ENCODE measurements at regions not wholly inside any gene's neighbourhood (a gene's known extent, or its start where the extent isn't known, plus 50 kb on each side); places are given as distances from the start of the nearest gene placed in this dataset.

DNA sequence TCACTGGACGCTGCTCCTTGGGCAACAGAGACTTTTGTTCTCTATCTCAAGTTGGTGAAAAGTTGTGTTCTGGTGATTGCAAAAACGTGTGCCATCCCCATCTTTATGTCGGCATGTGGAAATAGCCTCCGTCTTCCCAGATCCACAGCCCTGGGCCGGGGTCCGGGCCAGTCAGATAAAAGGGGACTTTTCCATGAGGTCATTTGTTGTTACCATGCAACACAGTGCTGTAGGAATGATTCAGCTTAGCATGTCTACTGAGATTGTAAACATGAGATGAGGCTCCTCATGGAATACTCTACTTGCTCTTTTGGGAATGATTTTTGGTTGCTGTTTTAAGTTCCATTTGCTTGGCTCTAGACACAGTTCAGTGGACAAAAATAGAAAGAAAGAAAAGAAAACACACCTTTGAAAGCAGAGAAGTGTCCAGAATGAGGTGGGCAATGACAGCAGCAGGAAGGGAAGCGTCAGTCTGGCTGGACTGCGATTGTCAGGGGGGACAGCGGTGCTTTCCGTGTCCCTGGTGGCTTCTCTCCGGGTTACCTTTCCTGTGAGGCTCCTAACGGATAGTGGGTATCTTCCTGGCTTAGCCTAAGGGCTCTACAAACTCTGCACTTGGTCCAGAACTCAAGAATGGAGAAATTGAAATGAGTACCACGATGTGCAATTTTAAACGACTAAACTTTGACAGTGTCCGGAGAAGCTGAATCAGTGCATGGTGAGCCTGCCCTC is 91.6 kb downstream of the TEX29 start:
- Histone ChIP-seq H3K36me3 (replicated peaks in 1 of 2; ENCODE audit: insufficient read depth in 1 of 2, low read depth in 2 of 2) (no peaks in the 10 kb centered on the region), H3K4me1 (no peaks in the 10 kb centered on the region), H3K4me3 (no peak overlapping the region), H3K9me3 (no peaks in the 10 kb centered on the region), H3K27me3 (peaks cover 0 to 12% of the 10 kb centered on the region in 2 donors), H3K27ac (no peak overlapping the region)
- TF ChIP-seq, protein P1, sequence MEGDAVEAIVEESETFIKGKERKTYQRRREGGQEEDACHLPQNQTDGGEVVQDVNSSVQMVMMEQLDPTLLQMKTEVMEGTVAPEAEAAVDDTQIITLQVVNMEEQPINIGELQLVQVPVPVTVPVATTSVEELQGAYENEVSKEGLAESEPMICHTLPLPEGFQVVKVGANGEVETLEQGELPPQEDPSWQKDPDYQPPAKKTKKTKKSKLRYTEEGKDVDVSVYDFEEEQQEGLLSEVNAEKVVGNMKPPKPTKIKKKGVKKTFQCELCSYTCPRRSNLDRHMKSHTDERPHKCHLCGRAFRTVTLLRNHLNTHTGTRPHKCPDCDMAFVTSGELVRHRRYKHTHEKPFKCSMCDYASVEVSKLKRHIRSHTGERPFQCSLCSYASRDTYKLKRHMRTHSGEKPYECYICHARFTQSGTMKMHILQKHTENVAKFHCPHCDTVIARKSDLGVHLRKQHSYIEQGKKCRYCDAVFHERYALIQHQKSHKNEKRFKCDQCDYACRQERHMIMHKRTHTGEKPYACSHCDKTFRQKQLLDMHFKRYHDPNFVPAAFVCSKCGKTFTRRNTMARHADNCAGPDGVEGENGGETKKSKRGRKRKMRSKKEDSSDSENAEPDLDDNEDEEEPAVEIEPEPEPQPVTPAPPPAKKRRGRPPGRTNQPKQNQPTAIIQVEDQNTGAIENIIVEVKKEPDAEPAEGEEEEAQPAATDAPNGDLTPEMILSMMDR (IDR thresholded peaks at IDR 0.05): no peak
- TF ChIP-seq POLR2A (IDR thresholded peaks at IDR 0.05): no peak
- intact Hi-C loops (cut with DNase I): no loop called here
- ATAC-seq (no peak), DNase-seq (no peak)
- 42 to 53% methylated on average over 15 of the region's 15 CpGs for WGBS, 2 donors

GRCh38 chr13:111413407-111414187 is 93.2 kb downstream of the TEX29 start:
- Histone ChIP-seq H3K36me3 (replicated peaks in 1 of 2; ENCODE audit: insufficient read depth in 1 of 2, low read depth in 2 of 2) (no peaks in the 10 kb centered on the region), H3K27me3 (peaks cover 0 to 8% of the 10 kb centered on the region in 2 donors), H3K9me3 (no peaks in the 10 kb centered on the region), H3K4me1 (no peaks in the 10 kb centered on the region), H3K27ac (no peak overlapping the region), H3K4me3 (no peak overlapping the region)
- no peak for DNase-seq
- no peak for TF ChIP-seq POLR2A (IDR thresholded peaks at IDR 0.05)
- TF ChIP-seq, protein P1 (IDR thresholded peaks at IDR 0.05): no peak
- intact Hi-C loops (cut with DNase I): no loop called here
- ATAC-seq: no peak
- WGBS, 2 donors: 51 to 65% methylated on average over 18 to 19 of the region's 19 CpGs

DNA sequence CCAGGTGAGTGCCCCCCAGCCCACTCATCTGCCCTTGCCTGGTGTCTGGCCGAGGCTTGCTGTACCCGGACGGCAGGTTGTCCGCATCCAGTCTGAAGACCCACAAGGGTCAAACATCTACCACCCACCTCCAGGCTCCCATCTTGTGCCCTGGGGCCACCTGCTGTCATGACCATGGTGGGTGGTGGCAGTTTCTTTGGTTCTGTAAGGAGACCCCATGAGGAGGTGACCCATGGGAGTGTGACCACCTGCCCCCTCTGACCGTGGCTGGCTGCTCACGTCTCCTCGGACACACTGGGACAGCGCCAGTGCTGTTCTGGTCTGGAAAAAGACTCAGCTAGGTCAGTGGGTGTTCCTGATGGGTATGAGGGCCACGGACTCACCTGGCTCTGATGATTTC is 93.9 kb downstream of the TEX29 start:
- intact Hi-C loops (cut with DNase I): no loop called here
- TF ChIP-seq, protein P1 (IDR thresholded peaks at IDR 0.05): no peak
- no peak for TF ChIP-seq POLR2A (IDR thresholded peaks at IDR 0.05)
- Histone ChIP-seq H3K9me3 (no peaks in the 10 kb centered on the region), H3K4me3 (no peak overlapping the region), H3K36me3 (replicated peaks in 1 of 2; ENCODE audit: insufficient read depth in 1 of 2, low read depth in 2 of 2) (no peaks in the 10 kb centered on the region), H3K27ac (no peak overlapping the region), H3K27me3 (peaks cover 0 to 8% of the 10 kb centered on the region in 2 donors), H3K4me1 (no peaks in the 10 kb centered on the region)
- ATAC-seq (no peak), DNase-seq (no peak)
- WGBS, 2 donors: 62 to 72% methylated on average over 9 of the region's 9 CpGs

GRCh38 chr13:111415246-111415645 is 94.8 kb downstream of the TEX29 start:
- intact Hi-C loops (cut with DNase I): no loop called here
- H3K27me3 ChIP-seq: peaks cover 0 to 8% of the 10 kb centered on the region in 2 donors
- WGBS, 2 donors: 56 to 60% methylated on average over 8 of the region's 8 CpGs

GRCh38 chr13:111415765-111416164 is 95.3 kb downstream of the TEX29 start:
- TF ChIP-seq, protein P1 (IDR thresholded peaks at IDR 0.05): no peak
- TF ChIP-seq POLR2A (IDR thresholded peaks at IDR 0.05): no peak
- intact Hi-C loops (cut with DNase I): no loop called here
- peaks cover 0 to 8% of the 10 kb centered on the region in 2 donors for H3K27me3 ChIP-seq
- H3K9me3 ChIP-seq: no peaks in the 10 kb centered on the region
- WGBS, 2 donors: 88 to 97% methylated on average over 1 of the region's 1 CpG
- H3K4me1 ChIP-seq: no peaks in the 10 kb centered on the region
- H3K36me3 ChIP-seq (replicated peaks in 1 of 2; ENCODE audit: insufficient read depth in 1 of 2, low read depth in 2 of 2): no peaks in the 10 kb centered on the region
- no peak overlapping the region for H3K4me3 ChIP-seq
- ATAC-seq (no peak), DNase-seq (no peak)
- H3K27ac ChIP-seq: no peak overlapping the region

More at GRCh38 chr13:111415246-111415645, 94.8 kb downstream of the TEX29 start:
- ATAC-seq (no peak), DNase-seq (no peak)
- no peak overlapping the region for H3K27ac ChIP-seq
- no peaks in the 10 kb centered on the region for H3K36me3 ChIP-seq (replicated peaks in 1 of 2; ENCODE audit: insufficient read depth in 1 of 2, low read depth in 2 of 2)
- no peak for TF ChIP-seq POLR2A (IDR thresholded peaks at IDR 0.05)
- no peaks in the 10 kb centered on the region for H3K9me3 ChIP-seq
- no peaks in the 10 kb centered on the region for H3K4me1 ChIP-seq
- H3K4me3 ChIP-seq: no peak overlapping the region

Measured in body of pancreas (tissue), 4 donors.